ENCODE measurements at regions not wholly inside any gene's neighbourhood (a gene's known extent, or its start where the extent isn't known, plus 50 kb on each side); places are given as distances from the start of the nearest gene placed in this dataset.

DNA sequence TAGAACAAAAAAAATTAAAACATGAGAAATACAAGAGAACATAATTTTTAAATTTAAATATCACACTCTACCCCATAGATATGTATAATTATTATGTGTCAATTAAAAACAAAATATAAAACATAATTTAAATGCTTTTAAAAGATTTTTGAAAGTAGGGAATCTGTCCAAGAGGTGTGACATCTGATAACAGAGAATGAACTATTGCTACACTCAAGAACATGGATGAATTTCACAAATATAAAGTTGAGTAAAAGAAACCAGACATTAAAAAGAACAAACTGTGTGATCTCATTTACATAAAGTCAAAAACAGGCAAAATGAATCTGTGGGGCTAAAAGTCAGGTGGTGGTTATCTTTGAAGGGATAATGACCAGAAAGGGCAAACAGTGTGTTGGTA is 106.5 kb upstream of the COL21A1 start:
- Histone ChIP-seq H3K4me3 (no peak overlapping the region), H3K36me3 (no peaks in the 10 kb centered on the region), H3K4me1 (no peaks in the 10 kb centered on the region), H3K27me3 (no peaks in the 10 kb centered on the region), H3K27ac (no peak overlapping the region), H3K9me3 (no peaks in the 10 kb centered on the region)
- TF ChIP-seq, protein P1, sequence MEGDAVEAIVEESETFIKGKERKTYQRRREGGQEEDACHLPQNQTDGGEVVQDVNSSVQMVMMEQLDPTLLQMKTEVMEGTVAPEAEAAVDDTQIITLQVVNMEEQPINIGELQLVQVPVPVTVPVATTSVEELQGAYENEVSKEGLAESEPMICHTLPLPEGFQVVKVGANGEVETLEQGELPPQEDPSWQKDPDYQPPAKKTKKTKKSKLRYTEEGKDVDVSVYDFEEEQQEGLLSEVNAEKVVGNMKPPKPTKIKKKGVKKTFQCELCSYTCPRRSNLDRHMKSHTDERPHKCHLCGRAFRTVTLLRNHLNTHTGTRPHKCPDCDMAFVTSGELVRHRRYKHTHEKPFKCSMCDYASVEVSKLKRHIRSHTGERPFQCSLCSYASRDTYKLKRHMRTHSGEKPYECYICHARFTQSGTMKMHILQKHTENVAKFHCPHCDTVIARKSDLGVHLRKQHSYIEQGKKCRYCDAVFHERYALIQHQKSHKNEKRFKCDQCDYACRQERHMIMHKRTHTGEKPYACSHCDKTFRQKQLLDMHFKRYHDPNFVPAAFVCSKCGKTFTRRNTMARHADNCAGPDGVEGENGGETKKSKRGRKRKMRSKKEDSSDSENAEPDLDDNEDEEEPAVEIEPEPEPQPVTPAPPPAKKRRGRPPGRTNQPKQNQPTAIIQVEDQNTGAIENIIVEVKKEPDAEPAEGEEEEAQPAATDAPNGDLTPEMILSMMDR (IDR thresholded peaks at IDR 0.05): no peak
- no peak for ATAC-seq
- intact Hi-C loops (cut with DNase I): loop anchor here in 2 of 3 donors (10.0 kb wide), 2 partner anchors 221 to 241 kb away; no protein-coding TSS in a partner anchor
- DNase-seq: no peak
- peak; percentile 80 for FAIRE-seq

DNA sequence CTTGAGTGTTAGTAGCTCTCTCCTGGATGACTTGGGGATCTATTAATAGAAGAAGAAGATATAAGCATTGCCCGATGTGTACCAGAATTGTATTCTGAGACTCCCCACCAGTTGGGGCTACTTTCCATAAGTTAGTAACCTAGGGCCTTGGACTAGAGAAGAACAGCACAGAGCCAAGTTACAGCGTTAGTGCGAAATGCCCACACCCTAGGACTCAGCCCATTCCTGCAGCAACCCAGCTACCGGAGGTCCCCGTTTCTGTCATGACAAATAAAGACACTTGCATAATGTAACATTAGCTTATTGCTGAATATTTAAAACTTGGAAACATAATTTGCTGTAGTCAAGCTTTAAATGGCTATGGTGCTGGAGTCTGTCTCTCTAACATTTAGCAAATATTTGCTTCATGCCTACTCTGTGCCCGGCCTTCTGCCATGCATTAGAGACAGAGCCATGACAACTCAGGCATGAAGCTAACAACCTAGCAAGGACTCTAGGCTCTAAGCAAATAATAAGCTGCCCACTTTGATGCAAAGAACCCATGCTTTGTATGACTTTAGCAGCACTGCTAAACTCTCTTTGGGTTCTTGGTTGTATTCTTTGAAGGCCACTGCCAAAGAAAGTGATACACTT is 103.4 kb upstream of the COL21A1 start:
- Histone ChIP-seq H3K27ac (no peak overlapping the region), H3K27me3 (no peaks in the 10 kb centered on the region), H3K36me3 (no peaks in the 10 kb centered on the region), H3K4me3 (no peak overlapping the region), H3K4me1 (no peaks in the 10 kb centered on the region), H3K9me3 (no peaks in the 10 kb centered on the region)
- ATAC-seq (peak in 3 of 4 donors; percentile 25 to 83 (median 64)), FAIRE-seq (no peak), DNase-seq (no peak)
- 87 to 90% methylated on average over 6 of the region's 6 CpGs for WGBS, 2 donors
- intact Hi-C loops (cut with DNase I): loop anchor here in 2 of 3 donors (10.0 kb wide), 2 partner anchors 224 to 244 kb away; no protein-coding TSS in a partner anchor
- TF ChIP-seq, protein P1 (IDR thresholded peaks at IDR 0.05): no peak

DNA sequence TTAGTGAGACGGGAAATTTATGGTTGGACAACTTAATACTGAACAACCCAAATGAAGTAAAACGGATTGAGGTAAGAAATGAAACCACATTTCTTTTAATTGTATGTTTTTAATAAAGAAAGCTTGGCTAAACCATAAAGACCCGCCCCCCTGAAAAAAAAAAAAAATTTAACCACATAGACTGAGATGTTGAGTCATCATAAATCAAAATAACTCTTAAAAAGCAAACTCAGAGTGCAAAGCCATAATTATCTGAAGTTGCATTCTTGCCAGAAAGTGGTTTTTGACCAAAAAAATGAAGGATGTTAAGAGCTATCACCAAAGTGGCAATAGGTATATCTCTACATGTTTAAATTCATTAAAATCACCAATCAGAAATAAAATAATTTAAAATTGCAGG is 101.8 kb upstream of the COL21A1 start:
- TF ChIP-seq, protein P1 (IDR thresholded peaks at IDR 0.05): no peak
- no peaks in the 10 kb centered on the region for H3K27me3 ChIP-seq
- no peaks in the 10 kb centered on the region for H3K4me1 ChIP-seq
- no peaks in the 10 kb centered on the region for H3K9me3 ChIP-seq
- intact Hi-C loops (cut with DNase I): no loop called here
- no peaks in the 10 kb centered on the region for H3K36me3 ChIP-seq
- WGBS, 2 donors: 72 to 73% methylated on average over 3 of the region's 3 CpGs
- FAIRE-seq (no peak), ATAC-seq (no peak), DNase-seq (no peak)
- H3K27ac ChIP-seq: no peak overlapping the region
- H3K4me3 ChIP-seq: no peak overlapping the region

DNA sequence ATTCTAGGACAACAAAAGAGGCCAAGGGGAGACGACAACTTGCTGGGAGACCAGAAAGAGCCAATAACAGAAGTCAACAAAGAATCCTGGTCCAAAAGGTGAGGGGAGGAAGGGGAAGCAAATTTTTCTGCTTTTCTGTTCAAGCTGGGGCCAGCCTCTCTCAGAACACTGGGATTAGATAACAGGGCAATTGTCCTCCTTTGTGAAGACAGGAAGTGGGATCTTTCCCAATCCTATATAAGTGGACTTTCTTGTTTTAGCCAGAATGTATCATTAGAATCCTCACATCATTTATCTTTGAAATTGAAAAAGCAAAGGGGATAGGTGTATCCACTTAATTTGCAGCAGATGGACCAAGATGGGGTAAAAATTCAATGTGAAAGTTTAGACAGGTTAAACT is 101.2 kb upstream of the COL21A1 start:
- no peak overlapping the region for H3K27ac ChIP-seq
- TF ChIP-seq, protein P1 (IDR thresholded peaks at IDR 0.05): no peak
- H3K4me3 ChIP-seq: no peak overlapping the region
- ATAC-seq (no peak), FAIRE-seq (no peak), DNase-seq (no peak)
- no peaks in the 10 kb centered on the region for H3K9me3 ChIP-seq
- H3K27me3 ChIP-seq: no peaks in the 10 kb centered on the region
- H3K4me1 ChIP-seq: no peaks in the 10 kb centered on the region
- 78 to 91% methylated on average over 1 of the region's 1 CpG for WGBS, 2 donors
- H3K36me3 ChIP-seq: no peaks in the 10 kb centered on the region
- intact Hi-C loops (cut with DNase I): no loop called here

DNA sequence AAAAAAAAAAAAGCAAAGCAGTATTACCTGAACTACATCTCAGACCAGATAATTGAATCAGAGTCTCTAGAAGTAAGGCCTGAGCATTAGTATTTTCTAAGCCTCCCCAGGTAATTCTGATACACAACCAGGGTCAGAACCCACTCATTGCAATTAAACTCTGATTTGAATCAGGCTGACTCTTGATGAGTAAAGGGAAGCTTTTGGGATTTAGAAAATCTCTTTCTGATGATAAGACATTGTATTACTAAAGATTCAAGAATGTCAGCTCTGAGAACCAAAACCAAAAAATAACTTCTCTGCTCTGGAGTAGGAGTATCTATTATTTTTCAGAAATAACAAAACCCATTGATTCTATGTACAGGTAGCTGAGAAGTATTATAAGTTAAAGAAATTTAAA is 100.1 kb upstream of the COL21A1 start:
- FAIRE-seq (no peak), DNase-seq (no peak), ATAC-seq (no peak)
- Histone ChIP-seq H3K27ac (no peak overlapping the region), H3K27me3 (no peaks in the 10 kb centered on the region), H3K9me3 (no peaks in the 10 kb centered on the region), H3K36me3 (no peaks in the 10 kb centered on the region), H3K4me1 (no peaks in the 10 kb centered on the region), H3K4me3 (no peak overlapping the region)
- TF ChIP-seq, protein P1 (IDR thresholded peaks at IDR 0.05): no peak
- intact Hi-C loops (cut with DNase I): no loop called here
